Upper lobe of left lung (tissue), 6 donors: ENCODE measurements at regions not wholly inside any gene's neighbourhood (a gene's known extent, or its start where the extent isn't known, plus 50 kb on each side); places are given as distances from the start of the nearest gene placed in this dataset.

Source experiments
- ATAC-seq, 2 donors: fragments of 200-7000 bp; cut with Tn5 transposase; one replicate each; pipeline ENCODE4 v1.9.1; 2022; ENCODE audit warnings: mild to moderate bottlenecking in 2 of 2, moderate library complexity in 2 of 2; ENCODE audit not compliant: low FRiP score in 2 of 2
- DNase-seq, 2 donors: peaks; one replicate each; pipeline ENCODE4 v3.0.0-alpha.2; 2019 to 2020
- H3K27ac ChIP-seq, 4 donors: fragments of 200-600 bp; sonication (generic); one replicate each; pipeline ENCODE4 v1.5.1; 2016 to 2019
- H3K27me3 ChIP-seq, 4 donors: fragments of 200-600 bp; sonication (generic); one replicate each; pipeline ENCODE4 v1.5.1; 2017 to 2019
- H3K36me3 ChIP-seq, 4 donors: fragments of 200-600 bp; sonication (generic); one replicate each; pipeline ENCODE4 v1.5.1; 2016 to 2019
- H3K4me1 ChIP-seq, 4 donors: fragments of 200-600 bp; sonication (generic); one replicate each; pipeline ENCODE4 v1.5.1; 2018 to 2019
- H3K4me3 ChIP-seq, 4 donors: fragments of 200-600 bp; sonication (generic); one replicate each; pipeline ENCODE4 v1.5.1; 2017 to 2019; ENCODE audit warnings: mild to moderate bottlenecking in 2 of 4, moderate library complexity in 1 of 4
- H3K9me3 ChIP-seq, 4 donors: fragments of 200-600 bp; sonication (generic); one replicate each; pipeline ENCODE4 v1.5.1; 2018 to 2019
- EP300 ChIP-seq, 4 donors: sonication (generic); formaldehyde crosslinking; IDR thresholded peaks; one replicate each; pipeline ENCODE4 v1.5.1; 2017; ENCODE audit warnings: antibody characterized with exemption in 4 of 4, control low read depth in 2 of 4
- POLR2A ChIP-seq, 4 donors: fragments of 450-650 bp; IDR thresholded peaks; one replicate each; pipeline ENCODE4 v1.5.1; 2016 to 2017; ENCODE audit warnings: antibody characterized with exemption in 4 of 4, mild to moderate bottlenecking in 2 of 4
- POLR2AphosphoS5 ChIP-seq, 2 donors: sonication (generic); formaldehyde crosslinking; IDR thresholded peaks; one replicate each; pipeline ENCODE4 v1.5.1; 2017; ENCODE audit warnings: antibody characterized with exemption in 2 of 2
- WGBS, 2 donors: methylation state at CpG; one replicate each; pipeline ENCODE4 v1.1.5; 2017 to 2018; 5-methylcytosine and 5-hydroxymethylcytosine counted together
- TF ChIP-seq, protein P1 (sequence below), 6 experiments: fragments of 450-650 bp in 4 of 6; fragments of 200-600 bp in 2 of 6; sonication (generic) in 2 of 6; IDR thresholded peaks; one replicate each; pipeline ENCODE4 v1.5.1; 2016 to 2019; ENCODE audit warnings: antibody characterized with exemption in 6 of 6
- donor health status: DM: no; HTN: no; CAD: no; lungs with moderate emphysema.
- donor health status: DM: no; HTN: yes; CAD: no; lungs with severe emphysema.

GRCh38 chr12:127360580-127360979 is 906.4 kb upstream of the TMEM132C start:
- WGBS, 2 donors: 79 to 91% methylated on average over 6 of the region's 6 CpGs
- H3K27ac ChIP-seq: no peak overlapping the region
- H3K4me3 ChIP-seq: no peak overlapping the region
- H3K36me3 ChIP-seq: no peaks in the 10 kb centered on the region
- H3K9me3 ChIP-seq: no peaks in the 10 kb centered on the region
- no peak for DNase-seq
- no peak for ATAC-seq
- no peaks in the 10 kb centered on the region for H3K27me3 ChIP-seq
- TF ChIP-seq POLR2A (IDR thresholded peaks at IDR 0.05) (no peak), EP300 (IDR thresholded peaks at IDR 0.05) (no peak), POLR2AphosphoS5 (IDR thresholded peaks at IDR 0.05) (no peak)
- TF ChIP-seq, protein P1, sequence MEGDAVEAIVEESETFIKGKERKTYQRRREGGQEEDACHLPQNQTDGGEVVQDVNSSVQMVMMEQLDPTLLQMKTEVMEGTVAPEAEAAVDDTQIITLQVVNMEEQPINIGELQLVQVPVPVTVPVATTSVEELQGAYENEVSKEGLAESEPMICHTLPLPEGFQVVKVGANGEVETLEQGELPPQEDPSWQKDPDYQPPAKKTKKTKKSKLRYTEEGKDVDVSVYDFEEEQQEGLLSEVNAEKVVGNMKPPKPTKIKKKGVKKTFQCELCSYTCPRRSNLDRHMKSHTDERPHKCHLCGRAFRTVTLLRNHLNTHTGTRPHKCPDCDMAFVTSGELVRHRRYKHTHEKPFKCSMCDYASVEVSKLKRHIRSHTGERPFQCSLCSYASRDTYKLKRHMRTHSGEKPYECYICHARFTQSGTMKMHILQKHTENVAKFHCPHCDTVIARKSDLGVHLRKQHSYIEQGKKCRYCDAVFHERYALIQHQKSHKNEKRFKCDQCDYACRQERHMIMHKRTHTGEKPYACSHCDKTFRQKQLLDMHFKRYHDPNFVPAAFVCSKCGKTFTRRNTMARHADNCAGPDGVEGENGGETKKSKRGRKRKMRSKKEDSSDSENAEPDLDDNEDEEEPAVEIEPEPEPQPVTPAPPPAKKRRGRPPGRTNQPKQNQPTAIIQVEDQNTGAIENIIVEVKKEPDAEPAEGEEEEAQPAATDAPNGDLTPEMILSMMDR (IDR thresholded peaks at IDR 0.05): no peak
- H3K4me1 ChIP-seq: no peaks in the 10 kb centered on the region

DNA sequence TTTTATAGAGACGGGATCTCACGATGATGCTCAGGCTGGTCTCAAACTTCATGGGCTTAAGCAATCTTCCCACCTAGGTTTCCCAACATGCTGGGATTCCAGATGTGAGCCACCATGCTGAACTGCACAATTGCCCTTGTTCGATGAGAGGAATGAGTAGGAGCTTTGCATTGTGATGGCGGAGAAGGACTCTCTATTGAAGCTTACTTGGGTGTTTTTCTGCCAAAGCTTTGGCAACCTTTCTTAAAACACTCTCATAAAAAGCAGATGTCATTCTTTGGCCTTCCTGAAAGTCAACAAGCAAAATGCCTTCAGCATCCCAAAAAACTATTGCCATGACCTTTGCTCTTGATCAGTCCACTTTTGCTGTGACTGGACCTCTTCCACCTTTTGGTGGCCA is 904.8 kb upstream of the TMEM132C start:
- 89 to 95% methylated on average over 4 of the region's 4 CpGs for WGBS, 2 donors
- ATAC-seq (no peak), DNase-seq (no peak)
- H3K4me1 ChIP-seq: no peaks in the 10 kb centered on the region
- H3K9me3 ChIP-seq: no peaks in the 10 kb centered on the region
- no peak overlapping the region for H3K27ac ChIP-seq
- H3K36me3 ChIP-seq: no peaks in the 10 kb centered on the region
- no peaks in the 10 kb centered on the region for H3K27me3 ChIP-seq
- H3K4me3 ChIP-seq: no peak overlapping the region
- TF ChIP-seq, protein P1 (IDR thresholded peaks at IDR 0.05): no peak
- TF ChIP-seq EP300 (IDR thresholded peaks at IDR 0.05): no peak
- TF ChIP-seq POLR2AphosphoS5 (IDR thresholded peaks at IDR 0.05): no peak
- TF ChIP-seq POLR2A (IDR thresholded peaks at IDR 0.05): no peak

- H3K27me3 ChIP-seq: no peaks in the 10 kb centered on the region
- no peaks in the 10 kb centered on the region for H3K4me1 ChIP-seq
- TF ChIP-seq, protein P1 (IDR thresholded peaks at IDR 0.05): no peak
- TF ChIP-seq POLR2A (IDR thresholded peaks at IDR 0.05) (no peak), POLR2AphosphoS5 (IDR thresholded peaks at IDR 0.05) (no peak), EP300 (IDR thresholded peaks at IDR 0.05) (no peak)
- ATAC-seq: no peak
- no peak overlapping the region for H3K4me3 ChIP-seq
- H3K27ac ChIP-seq: no peak overlapping the region
- no peaks in the 10 kb centered on the region for H3K9me3 ChIP-seq
- no peak for DNase-seq
- 56 to 67% methylated on average over 2 of the region's 2 CpGs for WGBS, 2 donors
- H3K36me3 ChIP-seq: no peaks in the 10 kb centered on the region
These were observed 903.6 kb upstream of the TMEM132C start for GRCh38 chr12:127363392-127363791.

DNA sequence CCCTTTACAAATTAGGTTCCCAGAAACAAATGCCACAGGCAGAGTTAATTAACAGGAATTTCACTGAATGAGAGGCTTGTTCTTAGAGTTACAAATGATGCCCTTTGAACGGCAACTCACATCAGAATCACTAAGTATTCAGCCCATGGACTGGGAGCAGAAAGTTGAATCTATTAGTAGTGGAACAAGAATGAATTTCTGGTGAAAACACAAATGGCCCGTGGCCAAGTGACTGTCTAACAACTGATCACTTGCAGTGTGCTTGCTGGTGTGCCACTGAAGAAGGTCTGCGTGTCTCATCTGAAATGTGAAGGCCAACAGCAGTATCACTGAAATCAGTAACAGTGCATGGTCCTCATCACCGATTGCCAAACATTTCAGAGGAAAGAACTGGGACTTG is 893.4 kb upstream of the TMEM132C start:
- Histone ChIP-seq H3K4me1 (no peaks in the 10 kb centered on the region), H3K36me3 (no peaks in the 10 kb centered on the region), H3K27ac (no peak overlapping the region), H3K4me3 (no peak overlapping the region), H3K9me3 (no peaks in the 10 kb centered on the region), H3K27me3 (no peaks in the 10 kb centered on the region)
- no peak for DNase-seq
- TF ChIP-seq POLR2AphosphoS5 (IDR thresholded peaks at IDR 0.05) (no peak), EP300 (IDR thresholded peaks at IDR 0.05) (no peak)
- TF ChIP-seq, protein P1 (IDR thresholded peaks at IDR 0.05): no peak
- ATAC-seq: no peak
- WGBS, 2 donors: 83 to 90% methylated on average over 4 of the region's 4 CpGs

GRCh38 chr12:127374447-127374846 is 892.5 kb upstream of the TMEM132C start:
- DNase-seq (no peak), ATAC-seq (no peak)
- Histone ChIP-seq H3K9me3 (no peaks in the 10 kb centered on the region), H3K36me3 (no peaks in the 10 kb centered on the region), H3K27me3 (no peaks in the 10 kb centered on the region), H3K4me1 (no peaks in the 10 kb centered on the region), H3K27ac (no peak overlapping the region), H3K4me3 (no peak overlapping the region)
- TF ChIP-seq, protein P1 (IDR thresholded peaks at IDR 0.05): no peak
- TF ChIP-seq EP300 (IDR thresholded peaks at IDR 0.05) (no peak), POLR2A (IDR thresholded peaks at IDR 0.05) (no peak), POLR2AphosphoS5 (IDR thresholded peaks at IDR 0.05) (no peak)
